ENCODE measurements at regions not wholly inside any gene's neighbourhood (a gene's known extent, or its start where the extent isn't known, plus 50 kb on each side); places are given as distances from the start of the nearest gene placed in this dataset.

DNA sequence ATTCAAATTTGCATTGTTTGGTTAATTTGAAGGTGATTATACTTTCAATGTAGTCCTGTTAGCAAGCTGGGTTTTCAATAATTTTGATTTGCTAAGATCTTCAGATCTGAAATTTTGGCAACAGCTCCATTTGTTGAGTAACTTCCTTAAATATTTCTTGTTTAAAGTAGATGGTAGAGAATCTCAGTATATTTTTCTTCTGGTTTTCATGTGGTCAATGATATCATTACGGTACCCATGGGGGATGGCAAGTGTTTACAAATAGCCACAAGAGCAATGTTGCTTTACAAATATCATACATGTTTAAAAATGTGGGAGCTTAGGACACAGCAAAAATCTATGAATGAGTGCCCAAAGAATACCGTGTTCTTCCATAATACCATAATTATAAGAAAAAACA lies 175.9 kb downstream of the IFI44 start:
- no peak overlapping the region for H3K27ac Mint-ChIP-seq
- no peak overlapping the region for H3K4me3 Mint-ChIP-seq
- no peak for ATAC-seq
- no peaks in the 10 kb centered on the region for H3K36me3 Mint-ChIP-seq (ENCODE audit: low read depth)
- H3K27me3 Mint-ChIP-seq, result no peaks in the 10 kb centered on the region
- H3K9me3 ChIP-seq (ENCODE audit: control insufficient read depth, low read length, poor library complexity, severe bottlenecking), result no peaks in the 10 kb centered on the region
- H3K4me1 Mint-ChIP-seq, result peaks cover 5% of the 10 kb centered on the region
- DNase-seq, result no peak

DNA sequence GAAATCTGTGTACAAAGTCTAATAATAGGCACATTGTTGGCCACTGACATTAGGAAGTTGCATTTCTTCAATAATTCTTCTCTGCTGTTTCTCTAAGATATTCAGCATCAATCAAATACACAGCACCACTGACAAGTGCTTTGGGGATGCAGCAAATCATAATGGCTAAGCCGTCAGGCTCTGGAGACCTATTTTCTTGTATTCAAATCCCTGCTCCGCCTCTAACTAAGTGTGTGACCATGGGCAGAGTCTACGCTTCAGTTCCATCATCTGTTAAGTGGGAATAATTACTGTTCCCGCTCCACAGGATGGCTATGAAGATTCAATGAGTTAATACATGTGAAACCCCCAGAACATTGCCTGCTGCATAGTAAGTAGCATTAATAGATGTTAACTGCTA lies 176.9 kb downstream of the ADGRL4 start:
- ATAC-seq (no peak), DNase-seq (no peak)
- Mint-ChIP-seq H3K4me3 (no peak overlapping the region), H3K36me3 (ENCODE audit: low read depth) (no peaks in the 10 kb centered on the region), H3K27me3 (no peaks in the 10 kb centered on the region), H3K4me1 (peaks cover 8% of the 10 kb centered on the region), H3K27ac (no peak overlapping the region)
- H3K9me3 ChIP-seq (ENCODE audit: control insufficient read depth, low read length, poor library complexity, severe bottlenecking), result no peaks in the 10 kb centered on the region

DNA sequence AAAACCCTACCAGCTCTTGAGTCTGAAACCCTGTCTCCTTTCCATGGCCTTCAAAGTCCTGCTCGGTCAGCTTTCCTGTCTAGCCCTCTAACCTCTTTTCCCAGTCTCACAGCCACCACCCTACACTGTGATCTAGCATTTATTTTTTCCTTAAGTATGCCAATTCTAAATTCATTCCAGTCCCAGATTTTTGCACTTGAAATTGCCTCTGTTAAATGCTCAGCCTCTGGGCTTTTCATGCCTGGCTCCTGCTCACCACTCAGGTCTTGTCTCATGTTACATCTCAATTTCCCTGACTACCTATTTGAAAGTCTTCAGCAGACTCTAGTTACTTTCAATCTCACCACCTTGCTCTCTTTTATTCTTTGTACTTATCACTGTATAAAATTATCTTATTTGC lies 176.2 kb downstream of the ADGRL4 start:
- no peak for DNase-seq
- H3K36me3 Mint-ChIP-seq (ENCODE audit: low read depth), result no peaks in the 10 kb centered on the region
- no peak overlapping the region for H3K4me3 Mint-ChIP-seq
- H3K4me1 Mint-ChIP-seq, result peaks cover 8% of the 10 kb centered on the region
- no peaks in the 10 kb centered on the region for H3K9me3 ChIP-seq (ENCODE audit: control insufficient read depth, low read length, poor library complexity, severe bottlenecking)
- H3K27ac Mint-ChIP-seq, result no peak overlapping the region
- ATAC-seq, result no peak
- no peaks in the 10 kb centered on the region for H3K27me3 Mint-ChIP-seq

DNA sequence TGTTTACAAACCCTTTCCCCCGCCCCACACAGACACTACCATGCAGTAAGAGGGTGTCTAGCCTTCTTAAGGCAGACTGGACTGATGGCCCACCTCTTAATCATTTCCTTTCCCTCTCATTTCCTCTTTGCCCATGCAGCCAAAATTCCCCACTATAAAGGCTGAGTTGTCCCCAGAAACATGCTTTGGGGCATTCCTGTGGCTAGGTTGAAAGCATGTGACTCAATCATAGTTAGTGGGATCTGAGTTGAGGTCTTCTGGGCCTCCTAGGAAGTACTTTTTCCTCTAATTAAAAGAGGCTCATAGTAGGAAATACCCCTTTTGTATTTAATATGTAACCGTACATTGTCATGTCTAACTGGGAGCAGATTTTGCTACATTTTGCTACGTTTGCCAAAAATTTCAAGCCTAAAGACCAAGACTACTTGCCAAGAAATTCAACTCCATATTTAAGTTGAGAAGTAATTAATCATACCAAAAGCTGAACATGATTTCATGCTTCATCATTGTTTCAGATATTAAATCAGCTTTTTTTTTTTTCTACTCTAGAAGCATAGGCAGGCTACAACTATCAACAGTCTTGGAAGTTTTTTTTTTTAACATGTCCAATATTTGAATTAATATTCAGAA lies 174.7 kb downstream of the ADGRL4 start:
- ATAC-seq (no peak), DNase-seq (no peak)
- Mint-ChIP-seq H3K27me3 (no peaks in the 10 kb centered on the region), H3K4me3 (no peak overlapping the region), H3K27ac (no peak overlapping the region), H3K36me3 (ENCODE audit: low read depth) (no peaks in the 10 kb centered on the region), H3K4me1 (peaks cover 14% of the 10 kb centered on the region)
- no peaks in the 10 kb centered on the region for H3K9me3 ChIP-seq (ENCODE audit: control insufficient read depth, low read length, poor library complexity, severe bottlenecking)

DNA sequence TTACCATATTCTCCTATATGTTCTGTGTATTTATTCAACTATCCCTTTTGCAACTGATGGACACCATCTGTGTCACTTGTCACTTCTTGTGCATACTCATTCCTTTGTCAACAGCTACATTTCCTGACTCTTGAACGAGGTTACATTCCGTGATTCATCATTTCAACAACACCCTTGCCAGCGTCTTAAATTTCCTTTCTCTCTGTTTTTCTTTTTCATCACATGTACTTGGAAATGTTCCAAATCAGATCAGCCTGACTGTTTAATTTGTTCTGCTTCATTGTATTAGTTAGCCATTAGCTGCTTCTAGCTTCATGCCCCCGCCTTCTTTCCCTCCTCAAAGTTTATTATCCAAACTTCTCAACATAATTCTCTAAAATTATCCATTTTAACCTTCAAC lies 173.0 kb downstream of the ADGRL4 start:
- peaks cover 20% of the 10 kb centered on the region for H3K4me1 Mint-ChIP-seq
- DNase-seq (no peak), ATAC-seq (no peak)
- H3K27ac Mint-ChIP-seq, result no peak overlapping the region
- H3K4me3 Mint-ChIP-seq, result no peak overlapping the region
- H3K27me3 Mint-ChIP-seq, result no peaks in the 10 kb centered on the region
- H3K9me3 ChIP-seq (ENCODE audit: control insufficient read depth, low read length, poor library complexity, severe bottlenecking), result no peaks in the 10 kb centered on the region
- H3K36me3 Mint-ChIP-seq (ENCODE audit: low read depth), result no peaks in the 10 kb centered on the region

DNA sequence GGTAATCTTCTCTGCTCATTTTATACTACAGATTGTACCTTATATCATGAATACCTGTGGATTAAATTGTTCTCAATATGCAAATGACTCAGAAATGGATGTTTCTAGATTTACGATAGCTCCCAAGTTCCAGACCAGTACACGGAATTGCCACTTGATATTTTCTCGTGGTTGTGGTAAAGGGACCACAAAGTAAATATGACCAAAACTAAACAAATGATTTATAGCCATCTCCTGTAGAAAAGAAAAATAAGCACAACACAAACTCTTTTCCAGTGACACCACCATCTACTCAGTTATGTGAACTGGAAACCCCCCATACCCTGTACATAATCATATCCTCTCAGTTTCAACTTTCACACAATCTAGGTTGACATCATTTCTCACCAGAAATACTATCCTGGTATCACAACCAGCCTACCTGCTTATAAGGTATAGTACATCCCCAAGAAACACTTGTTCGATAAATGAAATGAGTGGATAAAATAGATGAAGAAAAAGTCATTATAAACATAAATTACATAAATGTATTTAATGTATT lies 172.3 kb downstream of the ADGRL4 start:
- no peak for ATAC-seq
- no peak overlapping the region for H3K4me3 Mint-ChIP-seq
- H3K9me3 ChIP-seq (ENCODE audit: control insufficient read depth, low read length, poor library complexity, severe bottlenecking), result no peaks in the 10 kb centered on the region
- H3K27me3 Mint-ChIP-seq, result no peaks in the 10 kb centered on the region
- H3K36me3 Mint-ChIP-seq (ENCODE audit: low read depth), result no peaks in the 10 kb centered on the region
- no peak for DNase-seq
- H3K27ac Mint-ChIP-seq, result no peak overlapping the region
- H3K4me1 Mint-ChIP-seq, result peaks cover 20% of the 10 kb centered on the region

DNA sequence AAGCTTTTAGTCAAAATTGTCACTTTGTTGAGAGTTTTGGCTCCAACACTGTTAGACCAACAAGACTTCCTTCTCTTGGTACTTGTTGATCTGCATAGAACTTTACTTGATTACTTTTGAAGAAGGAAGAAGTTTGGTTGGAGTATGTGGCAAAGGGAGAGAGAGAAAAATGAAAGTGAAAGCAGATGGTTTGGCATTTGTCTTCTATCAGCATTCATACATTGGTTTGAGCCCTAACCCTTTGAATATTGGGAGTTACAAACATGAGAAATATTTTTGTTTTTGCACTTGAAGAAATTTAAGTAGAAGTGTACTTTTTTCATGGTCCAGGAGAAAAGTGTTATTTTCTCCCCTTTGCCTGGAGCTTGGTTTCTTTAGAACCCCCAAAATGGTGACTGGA lies 169.8 kb downstream of the ADGRL4 start:
- peak overlapping the region; percentile 57 for H3K4me3 Mint-ChIP-seq

DNA sequence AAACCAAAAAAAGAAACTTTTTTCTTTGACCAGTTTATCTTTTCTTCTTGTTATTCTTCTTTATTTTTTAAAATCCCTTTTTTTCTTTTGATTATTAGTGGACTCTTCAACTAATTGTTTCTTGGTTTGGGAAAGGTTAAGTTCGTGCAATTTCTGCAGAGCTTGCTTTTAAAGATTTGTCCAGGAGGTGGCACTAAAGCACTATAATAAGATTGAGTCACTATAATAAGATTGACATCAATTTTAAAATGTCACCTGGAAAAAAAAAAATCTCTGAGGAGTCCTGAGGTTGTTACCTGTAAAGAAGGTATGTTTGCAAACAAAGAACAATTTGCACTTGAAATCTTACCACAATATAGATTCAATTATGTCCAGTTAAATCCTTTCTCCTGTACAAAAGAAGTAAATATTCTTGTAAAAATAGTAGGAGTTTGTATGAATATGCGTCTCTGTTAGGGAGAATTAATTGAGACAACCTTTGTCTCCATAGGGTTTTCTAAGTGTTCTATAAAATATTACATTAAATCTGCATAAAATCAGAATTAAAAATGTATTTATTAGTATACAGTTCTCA lies 166.7 kb downstream of the ADGRL4 start:
- Mint-ChIP-seq H3K36me3 (ENCODE audit: low read depth) (no peaks in the 10 kb centered on the region), H3K27ac (no peak overlapping the region), H3K4me1 (peaks cover 14% of the 10 kb centered on the region), H3K27me3 (no peaks in the 10 kb centered on the region), H3K4me3 (no peak overlapping the region)
- ATAC-seq (peak; percentile 39), DNase-seq (no peak)
- H3K9me3 ChIP-seq (ENCODE audit: control insufficient read depth, low read length, poor library complexity, severe bottlenecking), result no peaks in the 10 kb centered on the region

More for the DNA sequence above, 169.8 kb downstream of the ADGRL4 start:
- H3K27me3 Mint-ChIP-seq, result no peaks in the 10 kb centered on the region
- peak overlapping the region; percentile 43 for H3K27ac Mint-ChIP-seq
- no peaks in the 10 kb centered on the region for H3K9me3 ChIP-seq (ENCODE audit: control insufficient read depth, low read length, poor library complexity, severe bottlenecking)
- peaks cover 17% of the 10 kb centered on the region for H3K4me1 Mint-ChIP-seq
- ATAC-seq (no peak), DNase-seq (no peak)
- no peaks in the 10 kb centered on the region for H3K36me3 Mint-ChIP-seq (ENCODE audit: low read depth)
